IMR-90 (cell line): ENCODE measurements at regions not wholly inside any gene's neighbourhood (a gene's known extent, or its start where the extent isn't known, plus 50 kb on each side); places are given as distances from the start of the nearest gene placed in this dataset.

ENCODE experiments used
- ATAC-seq: fragments of 200-7000 bp; cut with Tn5 transposase; 2 replicates; pipeline ENCODE4 v1.9.1; 2020; ENCODE audit warnings: low read depth, mild to moderate bottlenecking, moderate library complexity
- BruUV-seq: library from RNA; stranded (reverse); fragments of 400-500 nt; replicated peaks from 2 replicates; lab custom pipeline; 2021; lab: Mats Ljungman, UMichigan
- CTCF ChIA-PET: fragments of 300-600 bp; formaldehyde crosslinking; extraction: SDS; loops from one replicate; lab custom pipeline; 2021; ENCODE audit warnings: antibody characterized with exemption; lab: Yijun Ruan, JAX
- POLR2A ChIA-PET: fragments of 300-600 bp; sonication (Branson Sonifier 250); formaldehyde crosslinking; loops from one replicate; lab custom pipeline; 2022; ENCODE audit warnings: antibody characterized with exemption; ENCODE audit not compliant: unreplicated experiment; lab: Charles Lee
- DNase-seq: peaks from one replicate; pipeline ENCODE4 v3.0.0; 2013
- H2AFZ ChIP-seq: replicated peaks from 2 replicates; pipeline ENCODE3; 2013; ENCODE audit warnings: low read length, mild to moderate bottlenecking; ENCODE audit not compliant: poor library complexity
- H2AK5ac ChIP-seq: 2 replicates; pipeline ENCODE4 v1.6.1; 2013; ENCODE audit warnings: low read depth, low read length, inconsistent platforms
- H2AK9ac ChIP-seq: replicated peaks from 2 replicates; pipeline ENCODE3; 2013; ENCODE audit warnings: mild to moderate bottlenecking, low read depth, low read length, moderate library complexity; ENCODE audit not compliant: poor library complexity
- H2BK120ac ChIP-seq: 2 replicates; pipeline ENCODE4 v1.6.1; 2013; ENCODE audit warnings: low read depth, low read length, inconsistent platforms
- H2BK15ac ChIP-seq: 3 replicates; pipeline ENCODE4 v1.6.1; 2013; ENCODE audit warnings: low read depth, low read length, inconsistent platforms
- H2BK20ac ChIP-seq: 2 replicates; pipeline ENCODE4 v1.6.1; 2013; ENCODE audit warnings: low read depth, mild to moderate bottlenecking, inconsistent platforms, low read length, moderate library complexity
- H2BK5ac ChIP-seq: 2 replicates; pipeline ENCODE4 v1.6.1; 2013; ENCODE audit warnings: mild to moderate bottlenecking, low read depth, low read length, inconsistent platforms; ENCODE audit not compliant: poor library complexity, severe bottlenecking
- H3K14ac ChIP-seq: replicated peaks from 2 replicates; pipeline ENCODE4 v1.6.1; 2013; ENCODE audit warnings: low read depth, low read length, inconsistent platforms
- H3K18ac ChIP-seq: 2 replicates; pipeline ENCODE4 v1.6.1; 2013; ENCODE audit warnings: low read depth, low read length, control low read depth
- H3K23ac ChIP-seq: 2 replicates; pipeline ENCODE4 v1.6.1; 2013; ENCODE audit warnings: low read depth, low read length, inconsistent platforms
- H3K27ac ChIP-seq: 2 replicates; pipeline ENCODE4 v1.5.1; 2013; ENCODE audit warnings: mild to moderate bottlenecking, control low read depth, low read length; ENCODE audit not compliant: insufficient read depth
- H3K27me3 ChIP-seq: 2 replicates; pipeline ENCODE4 v1.6.1; 2013; ENCODE audit warnings: low read length; ENCODE audit not compliant: control insufficient read depth, insufficient read depth
- H3K36me3 ChIP-seq: 2 replicates; pipeline ENCODE4 v1.6.1; 2013; ENCODE audit warnings: low read length, mixed read lengths; ENCODE audit not compliant: control insufficient read depth, insufficient read depth
- H3K4ac ChIP-seq: 2 replicates; pipeline ENCODE4 v1.6.1; 2013; ENCODE audit warnings: low read depth, low read length, inconsistent platforms
- H3K4me1 ChIP-seq: 2 replicates; pipeline ENCODE4 v1.6.1; 2013; ENCODE audit warnings: low read length, mixed read lengths; ENCODE audit not compliant: control insufficient read depth, insufficient read depth
- H3K4me2 ChIP-seq: 2 replicates; pipeline ENCODE4 v1.6.1; 2013; ENCODE audit warnings: low read depth, mild to moderate bottlenecking, control low read depth, low read length, moderate library complexity
- H3K4me3 ChIP-seq: 2 replicates; pipeline ENCODE4 v1.5.1; 2013; ENCODE audit warnings: low read depth, mild to moderate bottlenecking, control low read depth, low read length, moderate library complexity; ENCODE audit not compliant: insufficient read depth
- H3K56ac ChIP-seq: 2 replicates; pipeline ENCODE4 v1.6.1; 2013; ENCODE audit warnings: low read length, inconsistent platforms; ENCODE audit not compliant: insufficient read depth; ENCODE audit errors: extremely low read depth
- H3K79me1 ChIP-seq, 2 experiments: 2 replicates each; pipeline ENCODE4 v1.6.1; 2013; ENCODE audit warnings: low read length in 2 of 2, inconsistent platforms in 1 of 2, low read depth in 1 of 2
- H3K9ac ChIP-seq: 2 replicates; pipeline ENCODE4 v1.6.1; 2013; ENCODE audit warnings: low read depth, low read length, control low read depth
- H3K9me1 ChIP-seq: 2 replicates; pipeline ENCODE4 v1.6.1; 2013; ENCODE audit warnings: low read length, inconsistent platforms; ENCODE audit not compliant: insufficient read depth
- H3K9me3 ChIP-seq: 2 replicates; pipeline ENCODE4 v1.6.1; 2013; ENCODE audit warnings: low read length; ENCODE audit not compliant: control insufficient read depth, insufficient read depth
- H4K20me1 ChIP-seq: 2 replicates; pipeline ENCODE4 v1.6.1; 2013; ENCODE audit warnings: low read length, inconsistent platforms; ENCODE audit not compliant: insufficient read depth
- H4K5ac ChIP-seq: 2 replicates; pipeline ENCODE4 v1.6.1; 2013; ENCODE audit warnings: mild to moderate bottlenecking, low read depth, low read length, control low read depth
- H4K8ac ChIP-seq, 2 experiments: 2 replicates each; pipeline ENCODE4 v1.6.1; 2013; ENCODE audit warnings: low read depth in 2 of 2, low read length in 2 of 2, control low read depth in 1 of 2, inconsistent platforms in 1 of 2
- H4K91ac ChIP-seq: 2 replicates; pipeline ENCODE4 v1.6.1; 2013; ENCODE audit warnings: low read depth, low read length, inconsistent platforms; ENCODE audit not compliant: insufficient read depth
- BHLHE40 ChIP-seq: fragments of 150-350 bp; IDR thresholded peaks from 2 replicates; pipeline ENCODE4 v1.6.1; 2016; ENCODE audit warnings: mild to moderate bottlenecking, low read depth, low read length
- CEBPB ChIP-seq: IDR thresholded peaks from 2 replicates; pipeline ENCODE4 v1.6.1; 2012; ENCODE audit warnings: low read depth, low read length, improper control_type of control experiment
- CHD1 ChIP-seq: IDR thresholded peaks from 2 replicates; pipeline ENCODE4 v1.6.1; 2012; ENCODE audit warnings: low read depth, low read length, improper control_type of control experiment
- FOS ChIP-seq: fragments of 150-350 bp; IDR thresholded peaks from 2 replicates; pipeline ENCODE4 v1.6.1; 2016; ENCODE audit warnings: low read depth, low read length
- MAFK ChIP-seq: IDR thresholded peaks from 2 replicates; pipeline ENCODE4 v1.6.1; 2012; ENCODE audit warnings: low read depth, low read length, improper control_type of control experiment
- MAZ ChIP-seq: IDR thresholded peaks from 2 replicates; pipeline ENCODE4 v1.6.1; 2012; ENCODE audit warnings: low read depth, mild to moderate bottlenecking, low read length, improper control_type of control experiment, moderate library complexity, borderline replicate concordance
- MXI1 ChIP-seq: IDR thresholded peaks from 2 replicates; pipeline ENCODE4 v1.6.1; 2012; ENCODE audit warnings: low read depth, mild to moderate bottlenecking, low read length, moderate library complexity, borderline replicate concordance
- NFE2L2 ChIP-seq: fragments of 150-350 bp; IDR thresholded peaks from 2 replicates; pipeline ENCODE4 v1.6.1; 2016; ENCODE audit warnings: low read depth, mild to moderate bottlenecking, low read length
- POLR2A ChIP-seq: IDR thresholded peaks from 2 replicates; pipeline ENCODE4 v1.6.1; 2012; ENCODE audit warnings: mild to moderate bottlenecking, low read depth, low read length
- RAD21 ChIP-seq: IDR thresholded peaks from 2 replicates; pipeline ENCODE4 v1.6.1; 2012; ENCODE audit warnings: low read length, improper control_type of control experiment
- RCOR1 ChIP-seq: IDR thresholded peaks from 2 replicates; pipeline ENCODE4 v1.6.1; 2012; ENCODE audit warnings: mild to moderate bottlenecking, low read length, improper control_type of control experiment; ENCODE audit not compliant: insufficient replicate concordance
- RFX5 ChIP-seq: IDR thresholded peaks from 2 replicates; pipeline ENCODE4 v1.8.0; 2012; ENCODE audit warnings: low read depth, mild to moderate bottlenecking, low read length, moderate library complexity
- WGBS, 2 experiments: methylation state at CpG; one replicate each; pipeline versions ENCODE4 v1.1.5 to v1.1.7; 2013; ENCODE audit warnings: missing lambda C conversion rate in 2 of 2; ENCODE audit not compliant: insufficient read length in 1 of 2; ENCODE audit errors: extremely low coverage in 2 of 2; 5-methylcytosine and 5-hydroxymethylcytosine counted together
- dilution Hi-C: fragments of 300-500 bp; cut with HindIII; formaldehyde crosslinking; loops from one replicate; pipeline ENCODE4 v1.14.3; 2018; ENCODE audit warnings: low sequenced_read_pairs; ENCODE audit not compliant: unreplicated experiment
- in situ Hi-C: fragments of 300-500 bp; cut with MboI; formaldehyde crosslinking; loops from 3 replicates; pipeline ENCODE4 v1.14.3; 2019; ENCODE audit warnings: low sequenced_read_pairs, inconsistent platforms, mixed read lengths
- intact Hi-C: fragments of 100-400 bp; cut with micrococcal nuclease; formaldehyde crosslinking; loops from 2 replicates; pipeline ENCODE4 v1.10.0; 2022
- TF ChIP-seq, protein P1 (sequence below): fragments of 150-350 bp; IDR thresholded peaks from 2 replicates; pipeline ENCODE4 v1.6.1; 2016; ENCODE audit warnings: low read depth, mild to moderate bottlenecking, low read length, moderate library complexity, borderline replicate concordance
- TF ChIP-seq, protein P2 (sequence below): conservative IDR thresholded peaks from 2 replicates; pipeline ENCODE4 v1.5.1; 2012; ENCODE audit warnings: mild to moderate bottlenecking, low read depth, low read length, improper control_type of control experiment

DNA sequence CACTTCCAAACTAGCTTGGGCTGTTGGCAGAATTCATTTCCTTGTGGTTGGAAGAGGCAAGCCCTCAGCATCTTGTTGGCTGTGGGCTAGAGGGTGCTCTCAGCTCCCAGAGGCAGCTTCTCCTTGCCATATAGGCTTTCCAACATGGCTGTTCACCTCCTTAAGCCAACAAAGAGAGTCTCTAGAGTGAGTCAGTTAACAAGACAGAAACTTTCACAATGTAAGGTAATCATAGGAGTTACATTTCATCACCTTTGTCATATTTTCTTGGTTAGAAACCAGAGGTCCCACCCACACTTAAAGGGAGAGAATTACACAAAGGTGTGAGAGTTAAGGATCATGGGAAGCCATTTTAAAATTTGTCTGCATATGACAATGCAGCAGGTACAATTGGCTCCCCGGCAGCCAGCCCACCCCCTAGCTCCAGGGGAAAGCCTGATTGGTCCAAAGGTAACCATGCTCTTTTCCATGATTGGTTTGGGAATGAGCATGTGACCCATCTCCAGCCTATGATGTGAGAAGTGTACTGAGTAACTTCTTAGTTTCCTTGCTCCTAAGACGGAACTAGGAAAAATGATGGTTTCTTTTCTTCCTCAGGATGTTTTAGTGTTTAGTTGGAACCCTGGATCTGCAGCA lies 109.8 kb upstream of the MSX2 start:
- intact Hi-C loops, result no loop called here
- no peak for DNase-seq
- H3K14ac ChIP-seq, result no peak overlapping the region
- no peak overlapping the region for H2AK9ac ChIP-seq
- dilution Hi-C loops, result no loop called here
- H3K56ac ChIP-seq, result no peak overlapping the region
- H3K9me1 ChIP-seq, result no peaks in the 10 kb centered on the region
- H3K9me3 ChIP-seq, result 0 out of 2 replicates have a peak, but pooled peaks cover 2% of the 10 kb centered on the region
- no peak overlapping the region for H4K8ac ChIP-seq
- no peak overlapping the region for H2BK20ac ChIP-seq
- ChIA-PET CTCF (interaction anchor here (0.8 kb wide), 1 partner anchor 11 kb away, joined by 4 read pairs; no protein-coding TSS in a partner anchor), POLR2A (interaction anchor here (0.6 kb wide), 1 partner anchor 32 kb away, joined by 3 read pairs; no protein-coding TSS in a partner anchor)
- no peaks in the 10 kb centered on the region for H4K20me1 ChIP-seq
- H2AFZ ChIP-seq, result no peak overlapping the region
- no peak overlapping the region for H2AK5ac ChIP-seq
- no peak overlapping the region for H3K4ac ChIP-seq
- H3K36me3 ChIP-seq, result no peaks in the 10 kb centered on the region
- H4K5ac ChIP-seq, result no peak overlapping the region
- H3K23ac ChIP-seq, result no peak overlapping the region
- no peak overlapping the region for H3K9ac ChIP-seq
- BruUV-seq, result no TSS peak
- no peak overlapping the region for H3K18ac ChIP-seq
- no peak overlapping the region for H3K4me2 ChIP-seq
- TF ChIP-seq, protein P1, sequence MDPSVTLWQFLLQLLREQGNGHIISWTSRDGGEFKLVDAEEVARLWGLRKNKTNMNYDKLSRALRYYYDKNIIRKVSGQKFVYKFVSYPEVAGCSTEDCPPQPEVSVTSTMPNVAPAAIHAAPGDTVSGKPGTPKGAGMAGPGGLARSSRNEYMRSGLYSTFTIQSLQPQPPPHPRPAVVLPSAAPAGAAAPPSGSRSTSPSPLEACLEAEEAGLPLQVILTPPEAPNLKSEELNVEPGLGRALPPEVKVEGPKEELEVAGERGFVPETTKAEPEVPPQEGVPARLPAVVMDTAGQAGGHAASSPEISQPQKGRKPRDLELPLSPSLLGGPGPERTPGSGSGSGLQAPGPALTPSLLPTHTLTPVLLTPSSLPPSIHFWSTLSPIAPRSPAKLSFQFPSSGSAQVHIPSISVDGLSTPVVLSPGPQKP, result no peak
- no peak for TF ChIP-seq RAD21
- no peak for TF ChIP-seq CHD1
- TF ChIP-seq, protein P2, sequence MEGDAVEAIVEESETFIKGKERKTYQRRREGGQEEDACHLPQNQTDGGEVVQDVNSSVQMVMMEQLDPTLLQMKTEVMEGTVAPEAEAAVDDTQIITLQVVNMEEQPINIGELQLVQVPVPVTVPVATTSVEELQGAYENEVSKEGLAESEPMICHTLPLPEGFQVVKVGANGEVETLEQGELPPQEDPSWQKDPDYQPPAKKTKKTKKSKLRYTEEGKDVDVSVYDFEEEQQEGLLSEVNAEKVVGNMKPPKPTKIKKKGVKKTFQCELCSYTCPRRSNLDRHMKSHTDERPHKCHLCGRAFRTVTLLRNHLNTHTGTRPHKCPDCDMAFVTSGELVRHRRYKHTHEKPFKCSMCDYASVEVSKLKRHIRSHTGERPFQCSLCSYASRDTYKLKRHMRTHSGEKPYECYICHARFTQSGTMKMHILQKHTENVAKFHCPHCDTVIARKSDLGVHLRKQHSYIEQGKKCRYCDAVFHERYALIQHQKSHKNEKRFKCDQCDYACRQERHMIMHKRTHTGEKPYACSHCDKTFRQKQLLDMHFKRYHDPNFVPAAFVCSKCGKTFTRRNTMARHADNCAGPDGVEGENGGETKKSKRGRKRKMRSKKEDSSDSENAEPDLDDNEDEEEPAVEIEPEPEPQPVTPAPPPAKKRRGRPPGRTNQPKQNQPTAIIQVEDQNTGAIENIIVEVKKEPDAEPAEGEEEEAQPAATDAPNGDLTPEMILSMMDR, result no peak
- TF ChIP-seq MAFK, result no peak
- no peak for TF ChIP-seq MXI1
- TF ChIP-seq RFX5, result no peak
- no peak for TF ChIP-seq BHLHE40
- TF ChIP-seq NFE2L2, result no peak
- no peak for TF ChIP-seq POLR2A
- no peak for TF ChIP-seq CEBPB
- TF ChIP-seq FOS, result no peak
- TF ChIP-seq MAZ, result no peak
- TF ChIP-seq RCOR1, result no peak
- no peaks in the 10 kb centered on the region; the same call in 1 of the 2 replicates for H3K27me3 ChIP-seq
- H3K27ac ChIP-seq, result no peak overlapping the region
- no peak for ATAC-seq
- no peak overlapping the region for H4K91ac ChIP-seq
- no peak overlapping the region for H3K4me3 ChIP-seq
- H2BK15ac ChIP-seq, result no peak overlapping the region
- no CpG with 5 or more reads among the region's 2 CpGs for WGBS, 2 experiments
- H2BK5ac ChIP-seq, result no peak overlapping the region
- in situ Hi-C loops, result no loop called here
- H3K79me1 ChIP-seq, result no peaks in the 10 kb centered on the region
- peaks cover 5% of the 10 kb centered on the region; the same call in 1 of the 2 replicates for H3K4me1 ChIP-seq
- H2BK120ac ChIP-seq, result no peak overlapping the region
